SK-N-SH (cell line): ENCODE measurements at regions not wholly inside any gene's neighbourhood (a gene's known extent, or its start where the extent isn't known, plus 50 kb on each side); places are given as distances from the start of the nearest gene placed in this dataset.

ENCODE experiments used
- CTCF ChIP-seq: fragments of 200-600 bp; sonication (generic); IDR thresholded peaks from 2 replicates; pipeline ENCODE4 v1.6.1; 2017; ENCODE audit warnings: antibody characterized with exemption, mild to moderate bottlenecking, moderate library complexity
- POLR2AphosphoS5 ChIP-seq: IDR thresholded peaks from 2 replicates; pipeline ENCODE4 v1.6.1; 2012; ENCODE audit warnings: low read depth, low read length
- REST ChIP-seq: IDR thresholded peaks from 2 replicates; pipeline ENCODE4 v1.6.1; 2012; ENCODE audit warnings: mild to moderate bottlenecking, low read depth, low read length, moderate library complexity

- TF ChIP-seq CTCF (no peak), POLR2AphosphoS5 (no peak), REST (no peak)
These were observed 1023.7 kb downstream of the BCL11A start for GRCh38 chr2:59529726-59530125.
